ENCODE measurements at regions not wholly inside any gene's neighbourhood (a gene's known extent, or its start where the extent isn't known, plus 50 kb on each side); places are given as distances from the start of the nearest gene placed in this dataset.
A peak's percentile ranks its signal among the peaks of the same experiment; 100 is the strongest.

DNA sequence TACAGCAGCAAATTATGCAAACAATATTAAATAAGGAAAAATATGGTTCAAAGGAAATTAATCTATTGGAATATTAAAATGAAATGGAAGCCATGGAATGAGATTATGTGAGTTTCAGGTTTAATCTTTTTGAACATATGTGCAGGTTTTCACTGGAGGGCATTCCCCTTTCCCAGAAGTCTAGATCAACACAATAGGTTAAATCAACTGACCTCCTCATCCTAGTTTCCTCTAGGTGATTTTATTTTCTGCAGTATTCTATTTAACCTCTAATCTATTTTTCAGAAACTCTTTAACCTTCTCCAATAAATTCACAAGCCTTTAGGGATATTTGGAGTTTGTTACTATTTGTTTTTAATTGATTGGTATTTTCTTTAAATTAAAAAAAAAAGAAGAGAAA lies 2657.6 kb upstream of the PCDH20 start:
- DNase-seq (ENCODE audit: low read depth, low spot score): peak; percentile 2
- ChIA-PET CTCF (no interaction called here), POLR2A (no interaction called here)
- Histone ChIP-seq H3K9ac (replicated peaks; ENCODE audit: extremely low read depth, insufficient read depth, low read length) (no peak overlapping the region), H3K27me3 (ENCODE audit: control insufficient read depth in 2 of 2, insufficient read depth in 2 of 2, low read length in 2 of 2) (no peaks in the 10 kb centered on the region), H2AFZ (ENCODE audit: low read depth, low read length) (no peak overlapping the region), H3K4me2 (ENCODE audit: insufficient read depth, low read length) (no peak overlapping the region), H3K27ac (ENCODE audit: insufficient read depth, low read depth, low read length) (no peak overlapping the region), H3K4me1 (ENCODE audit: control insufficient read depth, extremely low read depth, insufficient read depth, low read length) (no peaks in the 10 kb centered on the region), H3K79me2 (ENCODE audit: control insufficient read depth, insufficient read depth, low read length) (no peaks in the 10 kb centered on the region), H3K9me3 (replicated peaks; ENCODE audit: control insufficient read depth, insufficient read depth, low read length) (no peaks in the 10 kb centered on the region), H3K9me1 (replicated peaks; ENCODE audit: control insufficient read depth, extremely low read depth, insufficient read depth, low read length) (no peaks in the 10 kb centered on the region), H3K4me3 (replicated peaks in 1 of 3; ENCODE audit: insufficient read depth in 1 of 3, low read depth in 1 of 3, low read length in 3 of 3) (no peak overlapping the region), H3K36me3 (ENCODE audit: control insufficient read depth in 2 of 2, extremely low read depth in 1 of 2, insufficient read depth in 2 of 2, low read length in 2 of 2) (no peaks in the 10 kb centered on the region), H4K20me1 (replicated peaks; ENCODE audit: control insufficient read depth, extremely low read depth, insufficient read depth, low read length) (no peaks in the 10 kb centered on the region)
- intact Hi-C loops (cut with micrococcal nuclease) (no loop called here), dilution Hi-C loops (cut with MboI; ENCODE audit: extremely low pct_ligation_motif_present, low sequenced_read_pairs) (no loop called here)
- no peak for FAIRE-seq
- BruUV-seq (replicated peaks): no TSS peak
- no peak for TF ChIP-seq POLR2A (IDR thresholded peaks at IDR 0.05; ENCODE audit: low read depth, low read length)
- TF ChIP-seq EZH2 (IDR thresholded peaks at IDR 0.05; ENCODE audit: borderline replicate concordance, low read depth, low read length, severe bottlenecking): no peak
- no peak for TF ChIP-seq MYC (IDR thresholded peaks at IDR 0.05; ENCODE audit: low read depth, low read length)
- TF ChIP-seq, protein P1, sequence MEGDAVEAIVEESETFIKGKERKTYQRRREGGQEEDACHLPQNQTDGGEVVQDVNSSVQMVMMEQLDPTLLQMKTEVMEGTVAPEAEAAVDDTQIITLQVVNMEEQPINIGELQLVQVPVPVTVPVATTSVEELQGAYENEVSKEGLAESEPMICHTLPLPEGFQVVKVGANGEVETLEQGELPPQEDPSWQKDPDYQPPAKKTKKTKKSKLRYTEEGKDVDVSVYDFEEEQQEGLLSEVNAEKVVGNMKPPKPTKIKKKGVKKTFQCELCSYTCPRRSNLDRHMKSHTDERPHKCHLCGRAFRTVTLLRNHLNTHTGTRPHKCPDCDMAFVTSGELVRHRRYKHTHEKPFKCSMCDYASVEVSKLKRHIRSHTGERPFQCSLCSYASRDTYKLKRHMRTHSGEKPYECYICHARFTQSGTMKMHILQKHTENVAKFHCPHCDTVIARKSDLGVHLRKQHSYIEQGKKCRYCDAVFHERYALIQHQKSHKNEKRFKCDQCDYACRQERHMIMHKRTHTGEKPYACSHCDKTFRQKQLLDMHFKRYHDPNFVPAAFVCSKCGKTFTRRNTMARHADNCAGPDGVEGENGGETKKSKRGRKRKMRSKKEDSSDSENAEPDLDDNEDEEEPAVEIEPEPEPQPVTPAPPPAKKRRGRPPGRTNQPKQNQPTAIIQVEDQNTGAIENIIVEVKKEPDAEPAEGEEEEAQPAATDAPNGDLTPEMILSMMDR (IDR thresholded peaks at IDR 0.05; ENCODE audit: extremely low read depth in 1 of 2, insufficient read depth in 1 of 2, low read depth in 1 of 2, low read length in 2 of 2): no peak
- no peak for TF ChIP-seq GATA2 (IDR thresholded peaks at IDR 0.05; ENCODE audit: insufficient read depth, insufficient read length, low read depth, low read length)
- TF ChIP-seq POLR2AphosphoS5 (IDR thresholded peaks at IDR 0.05; ENCODE audit: insufficient read depth, low read depth, low read length): no peak
- no peak for TF ChIP-seq FOS (IDR thresholded peaks at IDR 0.05; ENCODE audit: borderline replicate concordance, insufficient read depth, low read length)
- TF ChIP-seq, protein P2, sequence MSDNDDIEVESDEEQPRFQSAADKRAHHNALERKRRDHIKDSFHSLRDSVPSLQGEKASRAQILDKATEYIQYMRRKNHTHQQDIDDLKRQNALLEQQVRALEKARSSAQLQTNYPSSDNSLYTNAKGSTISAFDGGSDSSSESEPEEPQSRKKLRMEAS (IDR thresholded peaks at IDR 0.05; ENCODE audit: insufficient read depth, insufficient read length): no peak
- no peak for TF ChIP-seq JUN (IDR thresholded peaks at IDR 0.05; ENCODE audit: borderline replicate concordance, insufficient read depth, insufficient read length, low read depth)

Data from endothelial cell of umbilical vein (primary cell).